K562 (cell line): ENCODE measurements at regions not wholly inside any gene's neighbourhood (a gene's known extent, or its start where the extent isn't known, plus 50 kb on each side); places are given as distances from the start of the nearest gene placed in this dataset.

ENCODE experiments used
- BRD9 ChIP-seq: fragments of 450-650 bp; IDR thresholded peaks from 2 replicates; pipeline ENCODE4 v1.6.1; 2018; ENCODE audit warnings: low read depth; ENCODE audit not compliant: partially characterized antibody
- ELF1 ChIP-seq: fragments of 200-800 bp; sonication (Bioruptor generic); IDR thresholded peaks from 2 replicates; pipeline ENCODE4 v1.6.1; 2016; ENCODE audit warnings: missing genetic modification characterization, missing compliant biosample characterization
- JUN ChIP-seq, 2 experiments: sonication (generic) in 1 of 2; formaldehyde crosslinking in 1 of 2; IDR thresholded peaks; 2 replicates each; pipeline versions ENCODE4 v1.6.1 to v1.8.0; 2012 to 2022; ENCODE audit warnings: borderline replicate concordance in 2 of 2, mild to moderate bottlenecking in 2 of 2, improper control_type of control experiment in 1 of 2, low read depth in 1 of 2, low read length in 1 of 2, missing genetic modification reagents in 1 of 2
- MAFK ChIP-seq: IDR thresholded peaks from 2 replicates; pipeline ENCODE4 v1.6.1; 2011; ENCODE audit warnings: low read length, improper control_type of control experiment
- NR2C1 ChIP-seq, 2 experiments: fragments of 450-650 bp; IDR thresholded peaks; 2 replicates each; pipeline ENCODE4 v1.6.1; 2017; ENCODE audit warnings: mild to moderate bottlenecking in 2 of 2, antibody characterized with exemption in 1 of 2, inconsistent platforms in 1 of 2, missing compliant biosample characterization in 1 of 2, missing genetic modification characterization in 1 of 2
- NRF1 ChIP-seq, 2 experiments: fragments of 450-650 bp; IDR thresholded peaks in 1 of 2; conservative IDR thresholded peaks in 1 of 2; 2 replicates each; pipeline ENCODE4 v1.6.1; 2014; ENCODE audit warnings: mild to moderate bottlenecking in 2 of 2
- POLR2A ChIP-seq: fragments of 450-650 bp; conservative IDR thresholded peaks from 2 replicates; pipeline ENCODE4 v1.6.1; 2016
- POLR2AphosphoS5 ChIP-seq: IDR thresholded peaks from 2 replicates; pipeline ENCODE4 v1.6.1; 2011; ENCODE audit warnings: mild to moderate bottlenecking, low read depth, low read length, moderate library complexity; ENCODE audit not compliant: control insufficient read depth, insufficient read depth
- TEAD4 ChIP-seq, 2 experiments: sonication (generic) in 1 of 2; formaldehyde crosslinking in 1 of 2; IDR thresholded peaks; 2 replicates each; pipeline versions ENCODE4 v1.6.1 to v1.8.0; 2012 to 2022; ENCODE audit warnings: borderline replicate concordance in 1 of 2, inconsistent platforms in 1 of 2, low read length in 1 of 2, mild to moderate bottlenecking in 1 of 2, missing genetic modification reagents in 1 of 2
- ZBTB17 ChIP-seq: fragments of 450-650 bp; formaldehyde crosslinking; IDR thresholded peaks from 2 replicates; pipeline ENCODE4 v1.4.0; 2020; ENCODE audit warnings: mild to moderate bottlenecking
- ZNF707 ChIP-seq: fragments of 250-450 bp; sonication (Bioruptor Pico); conservative IDR thresholded peaks from 2 replicates; pipeline ENCODE4 v1.8.0; 2022; ENCODE audit warnings: inconsistent platforms, mild to moderate bottlenecking, moderate library complexity
- ZNF780A ChIP-seq: fragments of 250-450 bp; sonication (Bioruptor Pico); IDR thresholded peaks from 2 replicates; pipeline ENCODE4 v1.5.0; 2021; ENCODE audit warnings: mild to moderate bottlenecking

DNA sequence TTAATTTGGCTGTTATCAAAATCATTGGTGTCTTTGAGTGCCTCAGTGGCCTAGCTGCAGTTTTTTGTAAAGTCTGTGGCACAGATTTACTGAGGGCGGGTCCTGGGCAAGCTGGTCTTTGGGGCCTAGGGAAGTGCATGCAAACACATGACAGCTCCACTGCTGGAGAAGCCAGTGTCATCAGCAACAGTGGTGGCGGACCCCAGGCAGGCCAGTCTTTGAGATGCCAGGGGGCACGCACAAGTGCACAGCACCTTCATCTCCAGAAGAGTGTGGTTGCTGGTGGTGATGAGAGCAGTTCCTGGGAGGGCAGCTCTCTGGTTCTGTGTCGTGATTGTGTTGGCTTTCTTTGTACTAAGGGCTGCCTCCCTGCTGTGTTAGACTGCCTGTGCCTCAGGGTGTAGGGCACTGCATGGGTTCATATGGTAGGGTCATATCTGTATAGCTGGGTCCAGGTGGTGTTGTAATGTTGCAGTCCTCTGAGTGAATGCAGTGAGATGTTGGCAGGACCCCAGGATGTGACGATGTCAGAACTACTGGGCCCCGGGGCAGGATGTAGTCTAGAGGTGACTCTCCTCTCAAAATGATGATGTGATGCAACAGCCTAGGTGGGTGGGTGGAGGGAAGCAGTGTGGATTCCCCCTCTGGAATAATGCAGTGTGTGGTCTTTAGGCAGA is 646.7 kb upstream of the CDH2 start:
- TF ChIP-seq ZNF707 (CRISPR knock-in tag) (no peak), BRD9 (no peak), TEAD4 (IDR thresholded peaks at IDR 0.05; ENCODE audit: low read length) (no peak), TEAD4 (CRISPR knock-in tag; IDR thresholded peaks at IDR 0.05; ENCODE audit: borderline replicate concordance) (no peak), NRF1 (conservative IDR thresholded peaks at IDR 0.05 in 1 of 2, IDR thresholded peaks at IDR 0.05 in 1 of 2) (no peak), JUN (IDR thresholded peaks at IDR 0.05; ENCODE audit: borderline replicate concordance, low read depth, low read length) (no peak), JUN (CRISPR knock-in tag; IDR thresholded peaks at IDR 0.05; ENCODE audit: borderline replicate concordance) (no peak), MAFK (no peak), POLR2AphosphoS5 (no peak), ZNF780A (no peak), NR2C1 (IDR thresholded peaks at IDR 0.05) (no peak), NR2C1 (tag; IDR thresholded peaks at IDR 0.05) (no peak), POLR2A (no peak), ELF1 (tag) (no peak), ZBTB17 (CRISPR knock-in tag) (no peak)
